Inferior parietal cortex (tissue), 1 donor: ENCODE measurements at regions not wholly inside any gene's neighbourhood (a gene's known extent, or its start where the extent isn't known, plus 50 kb on each side); places are given as distances from the start of the nearest gene placed in this dataset.
"Not testable (repeated sequence)": the region's sequence is repeated elsewhere in the genome, so short reads cannot be mapped to it uniquely, and the experiment has no call there.

Source experiments
- DNase-seq: peaks from one replicate; pipeline ENCODE4 v3.0.0-alpha.2; 2016; ENCODE audit errors: extremely low spot score

GRCh38 chr15:68482246-68482645 lies 50.3 kb upstream of the ITGA11 start:
- no peak for DNase-seq

GRCh38 chr15:68483165-68483564 lies 51.2 kb upstream of the ITGA11 start:
- DNase-seq: no peak

DNA sequence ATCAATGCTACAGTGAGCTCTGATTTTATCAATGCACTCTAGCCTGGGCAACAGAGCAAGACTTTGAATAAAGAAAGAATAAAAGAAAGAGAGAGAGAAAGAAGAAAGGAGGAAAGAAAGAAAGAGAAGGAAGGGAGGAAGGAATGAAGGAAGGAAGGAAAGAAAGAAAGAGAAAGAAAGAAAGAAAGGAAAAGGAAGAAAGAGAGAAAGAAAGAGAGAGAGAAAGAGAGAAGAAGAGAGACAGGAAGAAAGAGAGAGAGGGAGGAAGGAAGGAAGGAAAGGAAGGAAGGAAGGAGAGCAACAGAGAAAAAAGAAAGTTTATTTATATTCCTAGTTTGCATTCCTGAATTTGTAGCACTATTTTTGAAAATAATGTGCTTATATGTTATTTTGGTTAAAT lies 52.3 kb upstream of the ITGA11 start:
- no peak for DNase-seq

GRCh38 chr15:68484696-68485400 lies 52.9 kb upstream of the ITGA11 start:
- no peak for DNase-seq

- no peak for DNase-seq
These were observed 53.9 kb upstream of the ITGA11 start for GRCh38 chr15:68485721-68486360.

GRCh38 chr15:68487087-68487843 lies 55.3 kb upstream of the ITGA11 start:
- DNase-seq: no peak

DNA sequence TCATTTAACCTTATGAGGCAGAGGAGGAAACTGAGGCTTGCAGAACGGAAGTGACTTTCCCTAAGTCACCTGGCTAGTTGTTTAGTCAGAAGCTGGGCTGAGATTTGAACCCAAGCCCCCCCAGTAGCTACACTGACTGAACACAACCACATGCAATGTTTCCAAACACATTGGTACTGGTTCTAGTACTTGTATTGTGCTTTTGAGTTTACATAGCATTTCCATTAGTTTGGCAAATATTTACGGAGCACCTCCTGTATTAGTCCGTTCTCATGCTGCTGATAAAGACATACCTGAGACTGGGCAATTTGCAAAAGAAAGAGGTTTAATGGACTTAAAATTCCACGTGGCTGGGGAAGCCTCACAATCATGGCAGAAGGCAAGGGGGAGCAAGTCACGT lies 56.3 kb upstream of the ITGA11 start:
- DNase-seq: no peak

- no peak for DNase-seq
These were observed 57.0 kb upstream of the ITGA11 start for GRCh38 chr15:68488966-68489365.

- DNase-seq: no peak
These were observed 57.5 kb upstream of the ITGA11 start for GRCh38 chr15:68489421-68489820.

DNA sequence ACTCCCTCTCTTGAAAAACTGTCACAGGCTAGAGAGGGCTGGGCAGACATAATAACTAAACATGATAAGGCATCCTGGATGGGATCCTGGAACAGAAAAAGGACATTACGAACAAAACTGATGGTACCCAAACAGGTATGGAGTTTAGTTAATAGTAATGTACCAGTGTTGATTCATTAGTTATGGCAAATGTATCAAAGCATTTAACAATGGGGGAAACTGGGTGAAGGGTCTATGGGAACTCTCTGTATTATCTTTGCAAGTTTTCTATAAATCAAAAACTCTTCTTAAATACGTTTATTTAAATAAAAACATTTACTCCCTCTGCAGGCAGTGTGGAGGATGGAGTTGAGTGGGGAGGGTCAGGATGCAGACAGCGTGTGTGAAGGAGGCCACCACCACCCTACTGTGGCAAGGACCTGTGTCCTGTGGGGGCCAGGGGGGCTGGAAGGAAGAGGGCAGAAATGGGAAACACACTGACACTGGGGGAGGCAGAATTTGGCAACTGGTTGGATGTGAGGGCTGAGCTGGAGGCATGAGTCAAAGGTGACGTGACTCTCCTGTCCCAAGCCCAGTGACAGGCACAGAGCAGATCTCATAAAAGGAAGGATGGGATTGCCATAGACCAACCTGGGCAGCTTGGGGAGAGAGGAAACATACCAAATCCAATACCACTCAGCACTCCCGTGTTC lies 59.6 kb upstream of the ITGA11 start:
- DNase-seq: no peak

DNA sequence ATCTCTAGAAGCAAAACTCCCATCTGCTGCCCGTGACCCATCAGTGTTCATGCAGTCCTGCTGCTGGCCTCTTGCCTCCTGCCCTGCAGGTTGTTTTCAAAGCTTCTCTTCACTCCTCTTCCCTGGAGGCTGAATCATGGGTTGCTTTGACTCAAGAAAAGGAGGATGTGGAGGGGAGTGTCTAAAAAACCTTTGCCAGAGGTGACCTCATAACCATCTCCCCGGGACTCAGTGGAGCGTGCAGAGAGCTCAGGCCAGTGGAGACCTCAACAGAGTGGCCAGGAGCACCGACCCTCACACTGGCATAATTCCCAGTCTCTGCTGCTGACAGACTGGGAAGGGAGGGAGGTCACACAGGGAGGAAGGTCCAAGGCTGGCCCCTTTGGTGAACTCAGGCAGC lies 60.9 kb upstream of the ITGA11 start:
- DNase-seq: no peak

DNA sequence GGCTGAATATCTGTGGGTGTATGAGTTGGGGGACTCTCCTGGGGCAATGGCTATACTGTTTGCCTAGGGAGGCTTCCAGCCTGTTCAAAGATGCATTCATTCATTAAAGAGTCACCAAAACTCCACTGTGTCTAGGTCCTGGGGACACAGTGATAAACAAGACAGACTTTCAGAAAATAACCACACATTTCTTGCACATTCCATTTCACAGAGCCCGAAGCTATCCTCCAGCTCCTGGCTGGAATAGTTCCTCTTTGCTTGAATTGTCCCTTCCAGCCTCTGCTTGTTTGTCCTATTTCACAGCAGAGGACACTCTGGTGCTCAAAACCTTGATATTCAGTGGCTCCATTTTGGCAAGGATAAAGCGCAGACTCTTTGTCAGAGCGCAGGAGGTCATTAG lies 61.7 kb upstream of the ITGA11 start:
- no peak for DNase-seq

GRCh38 chr15:68494573-68495110 lies 62.7 kb upstream of the ITGA11 start:
- DNase-seq: no peak

DNA sequence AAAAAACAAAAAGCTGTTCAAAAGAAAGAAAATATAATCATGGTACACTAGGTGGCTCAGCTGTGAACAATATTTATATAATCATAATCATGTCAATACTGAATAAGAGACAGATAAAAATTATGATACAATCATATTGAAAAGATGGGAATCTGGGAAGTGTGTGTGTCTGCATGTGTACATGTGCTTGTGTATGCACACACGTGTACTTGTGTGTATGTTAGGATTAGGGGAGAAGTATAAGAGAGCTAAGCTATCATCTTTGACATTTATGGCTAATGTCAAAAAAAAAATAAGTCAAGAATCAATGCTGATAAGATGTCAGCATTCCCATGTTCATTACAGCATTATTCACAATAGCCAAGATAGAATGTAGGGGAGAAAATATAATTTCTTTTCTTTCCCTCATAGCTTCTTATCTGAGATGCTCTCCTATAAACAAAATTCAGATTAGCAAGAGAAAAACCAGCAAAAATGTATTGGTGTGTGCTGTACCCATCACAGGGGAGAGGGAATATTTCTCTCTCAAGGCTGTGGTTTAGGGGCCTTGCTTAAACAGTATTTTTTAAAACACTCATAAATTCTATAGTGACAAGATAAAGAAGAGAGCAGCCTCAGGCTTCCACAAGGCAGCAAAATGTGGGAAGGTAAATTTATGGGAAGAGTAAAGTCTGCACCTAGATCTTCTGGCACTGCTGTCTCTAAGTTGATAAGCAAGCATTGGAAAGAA lies 63.4 kb upstream of the ITGA11 start:
- DNase-seq: no peak

DNA sequence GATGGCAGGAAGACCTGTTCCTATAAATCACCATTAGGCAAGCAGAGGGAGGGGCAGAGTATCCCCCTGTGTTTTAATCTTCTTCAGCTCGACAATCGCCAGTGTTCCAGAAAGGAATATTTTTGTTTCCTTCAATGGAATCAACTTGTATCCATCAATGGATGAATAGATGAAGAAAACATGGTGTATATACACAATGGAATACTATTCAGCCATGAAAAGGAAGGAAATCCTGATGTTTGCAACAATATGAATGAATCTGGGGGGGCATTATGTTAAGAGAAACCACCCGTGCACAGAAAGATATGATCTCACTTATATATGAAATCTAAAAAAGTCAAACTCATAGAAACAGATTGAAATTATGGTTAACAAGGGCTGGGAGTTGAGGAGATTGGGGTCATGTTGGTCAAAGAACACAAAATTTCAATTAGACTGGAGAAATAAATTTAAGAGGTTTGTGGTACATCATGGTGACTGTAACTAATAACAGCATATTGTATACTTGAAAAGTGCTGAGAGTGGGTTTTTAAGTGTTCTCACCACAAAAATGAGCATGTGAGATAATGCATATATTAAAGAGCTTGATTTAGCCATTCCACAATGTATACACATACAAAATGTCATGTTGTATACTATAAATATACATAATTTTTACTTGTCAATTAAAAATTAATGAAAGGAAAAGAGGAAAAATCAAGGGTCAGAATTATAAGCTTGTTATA lies 64.2 kb upstream of the ITGA11 start:
- no peak for DNase-seq

- not testable (repeated sequence) for DNase-seq
These were observed 64.8 kb upstream of the ITGA11 start for GRCh38 chr15:68496751-68497150.

DNA sequence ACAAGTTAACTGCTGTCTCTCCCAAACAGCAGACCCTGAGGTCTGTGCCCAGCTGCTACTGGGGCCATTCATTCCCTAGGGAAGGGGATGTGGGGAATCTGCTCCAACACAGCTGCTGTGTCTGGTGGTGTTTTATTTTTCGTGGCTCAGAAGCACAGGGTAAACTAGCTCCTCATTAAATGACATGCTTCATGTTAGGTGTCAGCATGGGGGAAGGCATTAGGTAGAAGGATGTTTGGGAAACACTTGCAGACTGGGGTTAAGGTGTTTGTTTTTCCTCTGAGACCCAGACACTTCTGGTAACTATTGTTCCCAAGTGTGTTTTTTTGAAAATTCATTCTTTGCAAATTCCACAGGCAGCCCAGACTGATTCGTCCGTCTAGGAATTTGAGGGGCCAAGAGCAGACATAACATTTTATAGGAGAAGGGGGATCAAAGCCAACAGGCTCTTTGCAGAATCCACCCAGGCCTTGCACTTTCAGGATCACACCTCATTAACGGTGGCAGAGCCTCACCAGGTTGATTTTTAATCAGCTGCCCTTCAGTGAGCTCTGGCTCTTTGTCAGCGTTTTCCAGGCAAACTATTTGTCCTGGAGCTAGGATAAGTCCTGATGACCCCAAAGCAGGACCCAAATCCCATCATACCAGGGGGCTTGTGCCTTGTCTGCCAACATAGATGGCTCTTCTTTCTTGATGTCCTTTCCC lies 65.4 kb upstream of the ITGA11 start:
- DNase-seq: no peak

DNA sequence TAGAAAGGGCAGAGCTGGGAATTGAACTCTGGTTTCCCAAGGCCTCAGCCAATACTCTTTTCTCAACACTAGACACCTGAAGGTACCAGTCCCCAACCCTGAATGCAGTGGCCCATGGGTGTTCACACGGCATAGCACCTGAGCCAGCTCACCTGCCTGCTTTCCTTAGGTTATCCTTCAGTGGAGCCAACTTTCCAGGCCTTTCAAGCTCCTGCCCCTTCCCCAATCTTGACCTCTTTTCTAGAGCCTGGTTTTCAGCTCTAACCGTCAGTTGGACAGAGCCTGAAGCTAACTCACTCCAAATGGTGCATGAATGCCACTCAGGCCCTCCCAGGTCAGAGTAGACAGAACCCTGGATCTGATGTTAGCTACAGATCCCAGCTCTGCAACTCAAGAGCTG lies 66.1 kb upstream of the ITGA11 start:
- DNase-seq: no peak

DNA sequence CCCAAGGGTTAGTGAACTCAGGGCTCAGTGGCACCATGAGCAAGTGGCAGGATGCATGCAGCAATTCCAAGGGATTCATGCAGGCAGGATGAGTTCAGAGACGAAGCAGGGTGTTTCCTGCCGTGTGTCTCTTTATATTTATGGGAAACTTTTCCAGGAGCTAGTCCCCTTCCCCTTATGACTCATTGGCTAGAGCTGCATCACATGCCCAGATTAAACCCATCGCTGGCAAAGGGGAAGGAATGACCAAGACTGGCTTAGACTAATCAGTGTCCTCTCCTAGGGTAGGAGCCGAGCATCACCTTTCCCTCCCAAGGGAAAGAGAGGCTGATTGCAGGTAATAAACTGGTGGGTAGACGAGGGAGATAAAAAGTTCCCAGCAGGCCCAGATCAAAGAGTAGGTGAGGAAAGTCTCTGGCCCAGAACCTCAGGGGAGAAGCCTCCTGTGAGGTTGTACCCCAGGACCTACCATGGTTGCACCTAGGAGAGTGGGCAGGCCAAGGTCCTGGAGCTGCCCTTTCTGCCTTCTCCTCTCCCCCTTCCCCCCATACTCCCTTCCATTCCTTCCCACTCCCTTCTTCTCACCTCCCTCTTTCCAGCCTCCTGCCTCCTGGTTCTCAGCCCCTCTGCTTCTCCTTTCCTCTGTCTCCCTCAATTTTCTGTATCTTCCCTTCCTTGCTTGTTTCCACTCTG lies 67.8 kb upstream of the ITGA11 start:
- no peak for DNase-seq
